SK-N-SH (cell line): ENCODE measurements at regions not wholly inside any gene's neighbourhood (a gene's known extent, or its start where the extent isn't known, plus 50 kb on each side); places are given as distances from the start of the nearest gene placed in this dataset.

ENCODE experiments used
- CTCF ChIA-PET: fragments of 300-600, 350-600 bp; formaldehyde crosslinking; extraction: SDS; loops from one replicate; lab custom pipeline; 2021; lab: Yijun Ruan, JAX
- POLR2A ChIA-PET: fragments of 350-600 bp; sonication (Branson Sonifier 250); formaldehyde crosslinking; extraction: SDS; loops from one replicate; lab custom pipeline; 2020; ENCODE audit warnings: antibody characterized with exemption, inconsistent platforms; lab: Yijun Ruan, JAX
- DNase-seq: peaks from one replicate; pipeline ENCODE4 v3.0.0; 2012
- H2AFZ ChIP-seq: fragments of 200-600 bp; sonication (generic); 2 replicates; pipeline ENCODE4 v1.8.1; 2016; ENCODE audit warnings: antibody characterized with exemption, mild to moderate bottlenecking, low read depth
- H3F3A ChIP-seq: fragments of 200-600 bp; sonication (generic); replicated peaks from 2 replicates; pipeline ENCODE3; 2016; ENCODE audit warnings: antibody characterized with exemption, mild to moderate bottlenecking; ENCODE audit not compliant: insufficient read depth
- H3K27ac ChIP-seq, 2 experiments: fragments of 200-500 bp in 1 of 2; fragments of 200-600 bp in 1 of 2; sonication (Bioruptor generic) in 1 of 2; sonication (generic), shearing (Covaris generic) in 1 of 2; 2 replicates each; pipeline versions ENCODE4 v1.5.1 to v1.6.1; 2014 to 2016; ENCODE audit warnings: low read depth in 2 of 2, inconsistent platforms in 1 of 2, low read length in 1 of 2, mild to moderate bottlenecking in 1 of 2, mixed read lengths in 1 of 2
- H3K27me3 ChIP-seq: fragments of 200-600 bp; sonication (generic), shearing (Covaris generic); 2 replicates; pipeline ENCODE4 v1.6.1; 2016; ENCODE audit warnings: mixed run types; ENCODE audit not compliant: insufficient read depth
- H3K36me3 ChIP-seq, 2 experiments: fragments of 200-500 bp in 1 of 2; fragments of 200-600 bp in 1 of 2; sonication (Bioruptor generic) in 1 of 2; sonication (generic) in 1 of 2; replicated peaks in 1 of 2; 2 replicates each; pipeline versions ENCODE3 to v1.5.1; 2014 to 2016; ENCODE audit warnings: low read length in 1 of 2, mild to moderate bottlenecking in 1 of 2; ENCODE audit not compliant: insufficient read depth in 2 of 2, control insufficient read depth in 1 of 2
- H3K4me1 ChIP-seq, 2 experiments: fragments of 200-500 bp in 1 of 2; fragments of 200-600 bp in 1 of 2; sonication (Bioruptor generic) in 1 of 2; sonication (generic), shearing (Covaris generic) in 1 of 2; 2 replicates each; pipeline versions ENCODE4 v1.5.1 to v1.6.1; 2014 to 2016; ENCODE audit warnings: low read depth in 1 of 2, low read length in 1 of 2, mixed run types in 1 of 2; ENCODE audit not compliant: insufficient read depth in 2 of 2, control insufficient read depth in 1 of 2
- H3K4me2 ChIP-seq: fragments of 200-600 bp; sonication (generic), shearing (Covaris generic); 2 replicates; pipeline ENCODE4 v1.6.1; 2017; ENCODE audit warnings: mixed run types
- H3K4me3 ChIP-seq, 2 experiments: fragments of 200-500 bp in 1 of 2; fragments of 200-600 bp in 1 of 2; sonication (Bioruptor generic) in 1 of 2; sonication (generic), shearing (Covaris generic) in 1 of 2; 2 replicates each; pipeline versions ENCODE4 v1.5.1 to v1.8.1; 2014 to 2016; ENCODE audit warnings: low read depth in 2 of 2, inconsistent platforms in 1 of 2, low read length in 1 of 2, mild to moderate bottlenecking in 1 of 2, mixed read lengths in 1 of 2, moderate library complexity in 1 of 2
- H3K79me2 ChIP-seq: fragments of 200-600 bp; sonication (generic); 2 replicates; pipeline ENCODE4 v1.8.1; 2017; ENCODE audit warnings: mild to moderate bottlenecking; ENCODE audit not compliant: insufficient read depth
- H3K9ac ChIP-seq: fragments of 200-600 bp; sonication (generic); 2 replicates; pipeline ENCODE4 v1.6.1; 2017; ENCODE audit warnings: mixed run types
- H3K9me2 ChIP-seq: fragments of 200-600 bp; sonication (generic); 2 replicates; pipeline ENCODE4 v1.6.1; 2017; ENCODE audit warnings: mixed run types
- H3K9me3 ChIP-seq: fragments of 200-600 bp; sonication (generic); 2 replicates; pipeline ENCODE4 v1.6.1; 2017; ENCODE audit warnings: mixed run types, mild to moderate bottlenecking, moderate library complexity
- H4K20me1 ChIP-seq: fragments of 200-600 bp; sonication (generic); 2 replicates; pipeline ENCODE4 v1.6.1; 2017; ENCODE audit warnings: mild to moderate bottlenecking, mixed run types; ENCODE audit not compliant: insufficient read depth
- ELF1 ChIP-seq: IDR thresholded peaks from 2 replicates; pipeline ENCODE4 v1.4.0; 2012
- GABPA ChIP-seq: IDR thresholded peaks from 2 replicates; pipeline ENCODE4 v1.4.0; 2012; ENCODE audit warnings: low read depth, mild to moderate bottlenecking
- GATA2 ChIP-seq: sonication (generic); formaldehyde crosslinking; IDR thresholded peaks from 2 replicates; pipeline ENCODE4 v1.5.0; 2020; ENCODE audit warnings: mild to moderate bottlenecking, missing genetic modification reagents
- NFIC ChIP-seq: IDR thresholded peaks from 2 replicates; pipeline ENCODE4 v1.4.0; 2012; ENCODE audit warnings: borderline replicate concordance
- NRF1 ChIP-seq: IDR thresholded peaks from 2 replicates; pipeline ENCODE4 v1.6.1; 2012; ENCODE audit warnings: low read depth, mild to moderate bottlenecking, low read length
- POLR2AphosphoS5 ChIP-seq: IDR thresholded peaks from 2 replicates; pipeline ENCODE4 v1.6.1; 2012; ENCODE audit warnings: low read depth, low read length
- RCOR1 ChIP-seq: fragments of 150-350 bp; IDR thresholded peaks from 2 replicates; pipeline ENCODE4 v1.6.1; 2017; ENCODE audit warnings: antibody characterized with exemption, low read length
- RFX5 ChIP-seq: IDR thresholded peaks from 2 replicates; pipeline ENCODE4 v1.6.1; 2012; ENCODE audit warnings: mild to moderate bottlenecking, improper control_type of control experiment, low read length
- TCF12 ChIP-seq: IDR thresholded peaks from 2 replicates; pipeline ENCODE4 v1.4.0; 2012
- TEAD4 ChIP-seq: IDR thresholded peaks from 2 replicates; pipeline ENCODE4 v1.4.0; 2012; ENCODE audit warnings: mild to moderate bottlenecking, borderline replicate concordance; ENCODE audit not compliant: insufficient read depth
- YY1 ChIP-seq: IDR thresholded peaks from 2 replicates; pipeline ENCODE4 v1.4.0; 2012; ENCODE audit warnings: low read depth, mild to moderate bottlenecking
- WGBS: methylation state at CpG from one replicate; pipeline ENCODE4 v1.1.6; 2017; ENCODE audit warnings: low lambda C conversion rate; 5-methylcytosine and 5-hydroxymethylcytosine counted together
- TF ChIP-seq, protein P1 (sequence below): fragments of 200-600 bp; sonication (generic); IDR thresholded peaks from 2 replicates; pipeline ENCODE4 v1.6.1; 2017; ENCODE audit warnings: antibody characterized with exemption, mild to moderate bottlenecking, moderate library complexity
- TF ChIP-seq, protein P2 (sequence below): IDR thresholded peaks from 2 replicates; pipeline ENCODE4 v1.4.0; 2012; ENCODE audit warnings: low read depth, borderline replicate concordance
- TF ChIP-seq, protein P3 (sequence below): fragments of 150-350 bp; IDR thresholded peaks from 2 replicates; pipeline ENCODE4 v1.6.1; 2017; ENCODE audit warnings: antibody characterized with exemption, low read length, low read depth, borderline replicate concordance
- TF ChIP-seq, protein P4 (sequence below): IDR thresholded peaks from 2 replicates; pipeline ENCODE4; 2012

DNA sequence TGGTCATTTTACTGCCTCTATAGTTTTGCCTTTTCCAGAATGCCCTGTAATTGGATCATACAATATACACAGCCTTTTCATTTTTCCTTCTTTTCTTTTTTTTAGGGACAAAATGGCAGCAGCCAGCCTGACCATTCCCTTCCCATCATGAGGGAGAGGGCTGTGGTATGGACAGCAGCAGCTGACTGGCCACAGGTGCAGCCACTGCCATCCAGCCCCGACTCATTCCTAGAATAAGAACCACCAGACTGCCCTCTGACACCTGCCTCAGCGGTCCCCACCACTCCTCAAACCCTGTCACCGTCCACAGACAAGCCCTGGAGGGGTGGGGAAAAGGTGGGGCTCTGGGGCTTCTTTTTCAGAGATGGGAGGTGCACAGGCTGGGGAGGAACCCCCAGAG lies 92.8 kb downstream of the EPDR1 start:
- Histone ChIP-seq H3K9ac (no peak overlapping the region), H3K79me2 (no peaks in the 10 kb centered on the region; the same call in 1 of the 2 replicates), H3K9me3 (no peaks in the 10 kb centered on the region; the same call in 1 of the 2 replicates), H3K4me2 (no peak overlapping the region), H3K4me3 (no peak overlapping the region), H2AFZ (no peak overlapping the region), H3K36me3 (no peaks in the 10 kb centered on the region), H3K27ac (no peak overlapping the region), H3K4me1 (no peaks in the 10 kb centered on the region), H3K9me2 (no peaks in the 10 kb centered on the region), H3K27me3 (no peaks in the 10 kb centered on the region), H4K20me1 (no peaks in the 10 kb centered on the region), H3F3A (no peaks in the 10 kb centered on the region)
- DNase-seq, result no peak
- CTCF ChIA-PET, result interaction anchor here (0.7 kb wide), 1 partner anchor 158 kb away, joined by 3 read pairs; no protein-coding TSS in a partner anchor
- TF ChIP-seq NRF1, result no peak
- TF ChIP-seq GATA2, result no peak
- POLR2A ChIA-PET, result no interaction called here
- 36% methylated on average over 3 of the region's 3 CpGs for WGBS

DNA sequence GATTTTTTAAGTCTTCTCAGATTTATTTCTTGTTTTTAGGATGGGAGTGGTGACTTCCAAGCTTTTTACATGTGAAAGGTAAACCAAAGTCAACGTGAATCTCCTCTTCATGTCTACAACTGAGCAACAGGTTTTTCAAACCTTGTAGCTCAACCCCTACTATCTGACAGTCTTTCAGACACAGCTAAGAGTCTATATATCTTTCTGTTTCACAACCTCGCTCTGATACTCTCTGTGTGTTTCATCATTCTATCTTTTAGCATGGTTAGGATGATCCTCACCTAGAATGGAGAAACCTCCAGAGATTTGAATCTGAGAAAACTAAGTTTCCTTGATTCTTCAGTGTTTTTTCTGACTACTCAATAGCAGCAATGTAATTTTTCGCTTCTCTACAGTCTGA lies 96.1 kb downstream of the EPDR1 start:
- Histone ChIP-seq H3K9ac (no peak overlapping the region), H3K79me2 (no peaks in the 10 kb centered on the region; the same call in 1 of the 2 replicates), H3K9me2 (no peaks in the 10 kb centered on the region), H2AFZ (no peak overlapping the region), H3F3A (no peaks in the 10 kb centered on the region), H3K27ac (no peak overlapping the region), H3K27me3 (no peaks in the 10 kb centered on the region), H3K9me3 (no peaks in the 10 kb centered on the region; the same call in 1 of the 2 replicates), H3K36me3 (no peaks in the 10 kb centered on the region), H3K4me2 (no peak overlapping the region), H3K4me3 (no peak overlapping the region), H3K4me1 (no peaks in the 10 kb centered on the region), H4K20me1 (no peaks in the 10 kb centered on the region)
- ChIA-PET CTCF (interaction anchor here (1.1 to 1.5 kb wide), 2 partner anchors 8 to 51 kb away, joined by 3 read pairs; no protein-coding TSS in a partner anchor), POLR2A (interaction anchor here (0.6 kb wide), 1 partner anchor 12 kb away, joined by 3 read pairs; no protein-coding TSS in a partner anchor)
- 20% methylated on average over 3 of the region's 3 CpGs for WGBS
- TF ChIP-seq, protein P1, sequence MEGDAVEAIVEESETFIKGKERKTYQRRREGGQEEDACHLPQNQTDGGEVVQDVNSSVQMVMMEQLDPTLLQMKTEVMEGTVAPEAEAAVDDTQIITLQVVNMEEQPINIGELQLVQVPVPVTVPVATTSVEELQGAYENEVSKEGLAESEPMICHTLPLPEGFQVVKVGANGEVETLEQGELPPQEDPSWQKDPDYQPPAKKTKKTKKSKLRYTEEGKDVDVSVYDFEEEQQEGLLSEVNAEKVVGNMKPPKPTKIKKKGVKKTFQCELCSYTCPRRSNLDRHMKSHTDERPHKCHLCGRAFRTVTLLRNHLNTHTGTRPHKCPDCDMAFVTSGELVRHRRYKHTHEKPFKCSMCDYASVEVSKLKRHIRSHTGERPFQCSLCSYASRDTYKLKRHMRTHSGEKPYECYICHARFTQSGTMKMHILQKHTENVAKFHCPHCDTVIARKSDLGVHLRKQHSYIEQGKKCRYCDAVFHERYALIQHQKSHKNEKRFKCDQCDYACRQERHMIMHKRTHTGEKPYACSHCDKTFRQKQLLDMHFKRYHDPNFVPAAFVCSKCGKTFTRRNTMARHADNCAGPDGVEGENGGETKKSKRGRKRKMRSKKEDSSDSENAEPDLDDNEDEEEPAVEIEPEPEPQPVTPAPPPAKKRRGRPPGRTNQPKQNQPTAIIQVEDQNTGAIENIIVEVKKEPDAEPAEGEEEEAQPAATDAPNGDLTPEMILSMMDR, result no peak
- no peak for TF ChIP-seq TCF12
- TF ChIP-seq GABPA, result no peak
- TF ChIP-seq RCOR1, result no peak
- no peak for TF ChIP-seq YY1
- DNase-seq, result no peak

DNA sequence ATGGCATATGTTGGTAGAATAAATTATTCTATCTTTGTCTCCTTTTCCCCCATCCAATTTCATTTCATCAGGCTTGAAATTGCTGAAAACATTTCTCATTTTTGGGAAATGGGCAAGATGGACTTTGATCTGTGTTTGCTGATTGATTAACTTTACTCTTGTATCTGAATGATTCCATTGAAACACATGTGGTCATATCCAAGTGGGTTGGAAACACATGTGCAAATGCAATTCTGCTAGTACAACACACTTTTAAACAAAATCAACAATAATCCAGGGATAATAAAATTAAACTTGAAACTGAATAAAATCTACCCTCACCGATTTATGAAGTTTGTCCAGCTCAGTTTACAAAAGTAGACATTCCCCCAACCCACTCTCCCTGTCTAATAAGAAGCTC lies 96.9 kb downstream of the EPDR1 start:
- H3F3A ChIP-seq, result no peaks in the 10 kb centered on the region
- H3K9ac ChIP-seq, result no peak overlapping the region
- H3K36me3 ChIP-seq, result no peaks in the 10 kb centered on the region
- H3K79me2 ChIP-seq, result no peaks in the 10 kb centered on the region; the same call in 1 of the 2 replicates
- WGBS, result 21% methylated on average over 1 of the region's 1 CpG
- no peaks in the 10 kb centered on the region; the same call in 1 of the 2 replicates for H3K9me3 ChIP-seq
- H3K4me2 ChIP-seq, result no peak overlapping the region
- no peaks in the 10 kb centered on the region for H3K4me1 ChIP-seq
- no peak overlapping the region for H3K4me3 ChIP-seq
- H3K27ac ChIP-seq, result no peak overlapping the region
- no peaks in the 10 kb centered on the region for H3K27me3 ChIP-seq
- ChIA-PET POLR2A (no interaction called here), CTCF (interaction anchor here (1.5 kb wide), 1 partner anchor 52 kb away, joined by 3 read pairs; no protein-coding TSS in a partner anchor)
- no peaks in the 10 kb centered on the region for H3K9me2 ChIP-seq
- no peak for DNase-seq
- H2AFZ ChIP-seq, result no peak overlapping the region
- no peaks in the 10 kb centered on the region for H4K20me1 ChIP-seq
- TF ChIP-seq, protein P2, sequence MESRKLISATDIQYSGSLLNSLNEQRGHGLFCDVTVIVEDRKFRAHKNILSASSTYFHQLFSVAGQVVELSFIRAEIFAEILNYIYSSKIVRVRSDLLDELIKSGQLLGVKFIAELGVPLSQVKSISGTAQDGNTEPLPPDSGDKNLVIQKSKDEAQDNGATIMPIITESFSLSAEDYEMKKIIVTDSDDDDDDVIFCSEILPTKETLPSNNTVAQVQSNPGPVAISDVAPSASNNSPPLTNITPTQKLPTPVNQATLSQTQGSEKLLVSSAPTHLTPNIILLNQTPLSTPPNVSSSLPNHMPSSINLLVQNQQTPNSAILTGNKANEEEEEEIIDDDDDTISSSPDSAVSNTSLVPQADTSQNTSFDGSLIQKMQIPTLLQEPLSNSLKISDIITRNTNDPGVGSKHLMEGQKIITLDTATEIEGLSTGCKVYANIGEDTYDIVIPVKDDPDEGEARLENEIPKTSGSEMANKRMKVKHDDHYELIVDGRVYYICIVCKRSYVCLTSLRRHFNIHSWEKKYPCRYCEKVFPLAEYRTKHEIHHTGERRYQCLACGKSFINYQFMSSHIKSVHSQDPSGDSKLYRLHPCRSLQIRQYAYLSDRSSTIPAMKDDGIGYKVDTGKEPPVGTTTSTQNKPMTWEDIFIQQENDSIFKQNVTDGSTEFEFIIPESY, result no peak
- no peak for TF ChIP-seq RFX5
- TF ChIP-seq TCF12, result no peak
- TF ChIP-seq, protein P3, sequence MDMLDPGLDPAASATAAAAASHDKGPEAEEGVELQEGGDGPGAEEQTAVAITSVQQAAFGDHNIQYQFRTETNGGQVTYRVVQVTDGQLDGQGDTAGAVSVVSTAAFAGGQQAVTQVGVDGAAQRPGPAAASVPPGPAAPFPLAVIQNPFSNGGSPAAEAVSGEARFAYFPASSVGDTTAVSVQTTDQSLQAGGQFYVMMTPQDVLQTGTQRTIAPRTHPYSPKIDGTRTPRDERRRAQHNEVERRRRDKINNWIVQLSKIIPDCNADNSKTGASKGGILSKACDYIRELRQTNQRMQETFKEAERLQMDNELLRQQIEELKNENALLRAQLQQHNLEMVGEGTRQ, result no peak
- no peak for TF ChIP-seq NFIC
- no peak for TF ChIP-seq ELF1
- TF ChIP-seq POLR2AphosphoS5, result no peak
- TF ChIP-seq, protein P1, result no peak
- no peak for TF ChIP-seq TEAD4
- TF ChIP-seq, protein P4, sequence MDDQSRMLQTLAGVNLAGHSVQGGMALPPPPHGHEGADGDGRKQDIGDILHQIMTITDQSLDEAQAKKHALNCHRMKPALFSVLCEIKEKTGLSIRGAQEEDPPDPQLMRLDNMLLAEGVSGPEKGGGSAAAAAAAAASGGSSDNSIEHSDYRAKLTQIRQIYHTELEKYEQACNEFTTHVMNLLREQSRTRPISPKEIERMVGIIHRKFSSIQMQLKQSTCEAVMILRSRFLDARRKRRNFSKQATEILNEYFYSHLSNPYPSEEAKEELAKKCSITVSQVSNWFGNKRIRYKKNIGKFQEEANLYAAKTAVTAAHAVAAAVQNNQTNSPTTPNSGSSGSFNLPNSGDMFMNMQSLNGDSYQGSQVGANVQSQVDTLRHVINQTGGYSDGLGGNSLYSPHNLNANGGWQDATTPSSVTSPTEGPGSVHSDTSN, result no peak
